B cell (primary cell): ENCODE measurements at regions not wholly inside any gene's neighbourhood (a gene's known extent, or its start where the extent isn't known, plus 50 kb on each side); places are given as distances from the start of the nearest gene placed in this dataset.

Experiments
- EZH2 ChIP-seq: IDR thresholded peaks from 2 replicates; pipeline ENCODE4 v1.6.1; 2012; ENCODE audit warnings: borderline replicate concordance, low read depth, mild to moderate bottlenecking, moderate library complexity, low read length; ENCODE audit not compliant: insufficient read depth, poor library complexity, severe bottlenecking
- TF ChIP-seq, protein P1 (sequence below): fragments of 200-600 bp; IDR thresholded peaks from one replicate; pipeline ENCODE4 v1.8.0; 2022; ENCODE audit warnings: antibody characterized with exemption, mild to moderate bottlenecking

DNA sequence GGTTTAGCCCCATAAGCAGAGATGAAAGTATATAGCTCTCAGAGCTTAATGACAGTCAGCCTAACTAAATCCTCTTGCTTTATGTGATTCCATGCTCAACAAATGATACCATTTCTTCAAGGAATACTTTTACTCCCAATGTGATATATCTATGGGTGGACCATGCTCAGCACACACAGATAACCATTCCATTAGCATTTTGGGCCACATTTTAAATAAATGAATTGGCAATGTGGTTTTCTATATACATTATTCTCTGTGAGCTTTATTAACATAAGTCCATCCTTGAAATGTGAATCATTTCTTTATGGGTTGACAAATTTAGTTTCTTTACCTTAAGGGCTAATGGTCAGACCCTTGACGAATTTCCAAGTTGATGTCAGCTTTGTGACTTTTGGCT is 329.3 kb upstream of the CITED2 start:
- TF ChIP-seq, protein P1, sequence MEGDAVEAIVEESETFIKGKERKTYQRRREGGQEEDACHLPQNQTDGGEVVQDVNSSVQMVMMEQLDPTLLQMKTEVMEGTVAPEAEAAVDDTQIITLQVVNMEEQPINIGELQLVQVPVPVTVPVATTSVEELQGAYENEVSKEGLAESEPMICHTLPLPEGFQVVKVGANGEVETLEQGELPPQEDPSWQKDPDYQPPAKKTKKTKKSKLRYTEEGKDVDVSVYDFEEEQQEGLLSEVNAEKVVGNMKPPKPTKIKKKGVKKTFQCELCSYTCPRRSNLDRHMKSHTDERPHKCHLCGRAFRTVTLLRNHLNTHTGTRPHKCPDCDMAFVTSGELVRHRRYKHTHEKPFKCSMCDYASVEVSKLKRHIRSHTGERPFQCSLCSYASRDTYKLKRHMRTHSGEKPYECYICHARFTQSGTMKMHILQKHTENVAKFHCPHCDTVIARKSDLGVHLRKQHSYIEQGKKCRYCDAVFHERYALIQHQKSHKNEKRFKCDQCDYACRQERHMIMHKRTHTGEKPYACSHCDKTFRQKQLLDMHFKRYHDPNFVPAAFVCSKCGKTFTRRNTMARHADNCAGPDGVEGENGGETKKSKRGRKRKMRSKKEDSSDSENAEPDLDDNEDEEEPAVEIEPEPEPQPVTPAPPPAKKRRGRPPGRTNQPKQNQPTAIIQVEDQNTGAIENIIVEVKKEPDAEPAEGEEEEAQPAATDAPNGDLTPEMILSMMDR, result no peak
- no peak for TF ChIP-seq EZH2
